Neural progenitor cell (in vitro differentiated cells): ENCODE measurements at regions not wholly inside any gene's neighbourhood (a gene's known extent, or its start where the extent isn't known, plus 50 kb on each side); places are given as distances from the start of the nearest gene placed in this dataset.

Experiments
- CTCF ChIP-seq: fragments of 200-600 bp; sonication (generic); IDR thresholded peaks from 2 replicates; pipeline ENCODE4 v1.5.1; 2017; ENCODE audit warnings: antibody characterized with exemption, mild to moderate bottlenecking
- EZH2 ChIP-seq: fragments of 200-600 bp; sonication (generic); IDR thresholded peaks from 2 replicates; pipeline ENCODE4 v1.6.1; 2017; ENCODE audit warnings: antibody characterized with exemption, mild to moderate bottlenecking, moderate library complexity

DNA sequence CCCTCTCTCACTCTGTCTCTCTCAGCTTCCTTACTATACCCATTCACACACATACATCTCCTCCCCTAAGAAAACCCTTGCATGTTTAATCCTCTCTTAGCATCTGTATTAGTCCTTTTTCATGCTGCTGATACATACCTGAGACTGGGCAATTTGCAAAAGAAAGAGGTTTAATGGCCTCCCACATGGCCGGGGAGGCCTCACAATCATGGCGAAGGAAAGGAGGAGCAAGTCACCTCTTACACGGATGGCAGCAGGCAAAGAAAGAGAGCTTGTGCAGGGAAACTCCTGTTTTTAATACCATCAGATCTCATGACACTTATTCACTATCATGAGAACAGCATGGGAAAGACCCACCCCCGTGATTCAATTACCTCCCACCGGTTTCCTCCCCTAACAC lies 398.5 kb upstream of the SASH1 start:
- TF ChIP-seq CTCF (no peak), EZH2 (no peak)
